ENCODE measurements at regions not wholly inside any gene's neighbourhood (a gene's known extent, or its start where the extent isn't known, plus 50 kb on each side); places are given as distances from the start of the nearest gene placed in this dataset.

- Mint-ChIP-seq H3K27me3 (ENCODE audit: insufficient read depth) (no peaks in the 10 kb centered on the region), H3K27ac (no peak overlapping the region), H3K9me3 (peaks cover 4% of the 10 kb centered on the region; the same call in 1 of the 2 replicates), H3K4me1 (ENCODE audit: low read depth) (peaks cover 6% of the 10 kb centered on the region), H3K4me3 (no peak overlapping the region), H3K36me3 (ENCODE audit: low read depth) (peaks cover 5% of the 10 kb centered on the region; the same call in 1 of the 2 replicates)
- no peak for DNase-seq
- TF ChIP-seq CTCF (IDR thresholded peaks at IDR 0.05), result no peak
These were observed 131.2 kb upstream of the ERBB4 start for GRCh38 chr2:212669761-212670160.

- no peak for TF ChIP-seq CTCF (IDR thresholded peaks at IDR 0.05)
- no peak for DNase-seq
- Mint-ChIP-seq H3K27ac (no peak overlapping the region), H3K36me3 (ENCODE audit: low read depth) (peaks cover 5% of the 10 kb centered on the region; the same call in 1 of the 2 replicates), H3K4me1 (ENCODE audit: low read depth) (peaks cover 6% of the 10 kb centered on the region), H3K4me3 (no peak overlapping the region), H3K27me3 (ENCODE audit: insufficient read depth) (no peaks in the 10 kb centered on the region), H3K9me3 (peaks cover 4% of the 10 kb centered on the region; the same call in 1 of the 2 replicates)
These were observed 129.2 kb upstream of the ERBB4 start for GRCh38 chr2:212667751-212668316.

GRCh38 chr2:212665948-212666347 is 127.3 kb upstream of the ERBB4 start:
- DNase-seq, result no peak
- Mint-ChIP-seq H3K27me3 (ENCODE audit: insufficient read depth) (no peaks in the 10 kb centered on the region), H3K9me3 (no peaks in the 10 kb centered on the region), H3K27ac (no peak overlapping the region), H3K36me3 (ENCODE audit: low read depth) (no peaks in the 10 kb centered on the region), H3K4me3 (no peak overlapping the region), H3K4me1 (ENCODE audit: low read depth) (no peaks in the 10 kb centered on the region)
- no peak for TF ChIP-seq CTCF (IDR thresholded peaks at IDR 0.05)

- Mint-ChIP-seq H3K4me1 (ENCODE audit: low read depth) (no peaks in the 10 kb centered on the region), H3K4me3 (no peak overlapping the region), H3K9me3 (peaks cover 10% of the 10 kb centered on the region; the same call in 1 of the 2 replicates), H3K36me3 (ENCODE audit: low read depth) (no peaks in the 10 kb centered on the region), H3K27ac (no peak overlapping the region), H3K27me3 (ENCODE audit: insufficient read depth) (peaks cover 4% of the 10 kb centered on the region; the same call in 1 of the 2 replicates)
- no peak for DNase-seq
- no peak for TF ChIP-seq CTCF (IDR thresholded peaks at IDR 0.05)
These were observed 120.8 kb upstream of the ERBB4 start for GRCh38 chr2:212659441-212659840.

- no peak for DNase-seq
- Mint-ChIP-seq H3K27ac (no peak overlapping the region), H3K27me3 (ENCODE audit: insufficient read depth) (peaks cover 3% of the 10 kb centered on the region), H3K9me3 (no peaks in the 10 kb centered on the region), H3K4me1 (ENCODE audit: low read depth) (peaks cover 24% of the 10 kb centered on the region), H3K4me3 (no peak overlapping the region), H3K36me3 (ENCODE audit: low read depth) (no peaks in the 10 kb centered on the region)
- no peak for TF ChIP-seq CTCF (IDR thresholded peaks at IDR 0.05)
These were observed 111.0 kb upstream of the ERBB4 start for GRCh38 chr2:212649646-212650045.

Measured in HFFc6 (cell line).